ENCODE measurements at regions not wholly inside any gene's neighbourhood (a gene's known extent, or its start where the extent isn't known, plus 50 kb on each side); places are given as distances from the start of the nearest gene placed in this dataset.

DNA sequence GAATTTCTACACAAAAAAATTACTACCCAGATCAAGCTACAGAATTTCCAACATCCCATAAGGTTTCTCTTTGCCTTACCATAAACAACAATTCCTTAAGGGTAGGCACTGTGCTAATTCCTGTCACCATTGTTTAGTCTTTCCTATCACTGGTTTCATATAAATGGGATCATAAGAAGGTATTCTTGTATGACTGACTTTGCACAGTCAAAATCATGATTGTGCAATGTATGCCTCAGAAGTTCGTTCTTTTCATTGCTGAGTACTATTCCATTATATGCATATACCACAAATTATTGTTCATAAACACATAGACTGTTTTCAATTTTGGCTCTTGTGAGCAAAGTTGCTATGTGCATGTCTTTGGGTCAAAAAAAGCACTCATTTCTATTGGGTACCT, 611.6 kb upstream of the CADM1 start:
- Mint-ChIP-seq H3K36me3 (no peaks in the 10 kb centered on the region), H3K4me3 (no peak overlapping the region), H3K4me1 (peaks cover 22% of the 10 kb centered on the region), H3K9me3 (peaks cover 18% of the 10 kb centered on the region), H3K27ac (no peak overlapping the region), H3K27me3 (ENCODE audit: insufficient read depth, low read depth) (peaks cover 2% of the 10 kb centered on the region)
- Histone ChIP-seq H4K20me1 (ENCODE audit: low read depth) (no peaks in the 10 kb centered on the region), H3K4me3 (no peak overlapping the region), H3K27ac (no peak overlapping the region), H2AFZ (replicated peaks) (no peak overlapping the region), H3F3A (ENCODE audit: low read depth) (peaks cover 3% of the 10 kb centered on the region), H3K9me3 (ENCODE audit: low read depth) (no peaks in the 10 kb centered on the region), H3K4me2 (no peak overlapping the region), H3K9ac (no peak overlapping the region), H3K4me1 (peaks cover 12% of the 10 kb centered on the region), H3K79me2 (ENCODE audit: low read depth) (no peaks in the 10 kb centered on the region), H3K36me3 (no peaks in the 10 kb centered on the region), H3K27me3 (no peaks in the 10 kb centered on the region)
- no peak for DNase-seq (ENCODE audit: low spot score)
- no peak for TF ChIP-seq EZH2 (IDR thresholded peaks at IDR 0.05)
- TF ChIP-seq EZH2phosphoT487 (IDR thresholded peaks at IDR 0.05) = no peak
- TF ChIP-seq CTCF (IDR thresholded peaks at IDR 0.05) = no peak

DNA sequence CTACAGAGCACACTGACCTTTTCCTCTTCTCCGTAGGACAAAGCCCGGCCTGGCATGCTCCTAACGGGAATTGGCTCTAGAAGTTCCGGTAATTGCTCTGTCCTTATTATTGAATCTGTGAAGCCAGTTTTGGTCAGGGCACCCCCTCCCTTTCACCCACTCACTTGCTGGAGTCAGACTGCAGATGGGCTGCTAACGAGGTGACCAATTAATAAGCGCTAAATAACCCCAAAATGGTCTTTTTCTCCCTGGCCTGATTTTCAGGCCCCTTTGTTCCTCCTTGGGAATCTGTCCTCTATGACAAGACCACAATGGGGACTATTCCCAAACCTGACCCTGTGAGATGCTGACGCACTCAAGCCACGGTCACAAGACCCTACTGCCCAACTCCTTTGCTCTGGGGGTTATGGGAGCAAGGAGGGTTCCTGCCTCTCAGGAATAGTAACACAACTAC, 610.0 kb upstream of the CADM1 start:
- Histone ChIP-seq H3K4me3 (no peak overlapping the region), H3K79me2 (ENCODE audit: low read depth) (no peaks in the 10 kb centered on the region), H3K9me3 (ENCODE audit: low read depth) (no peaks in the 10 kb centered on the region), H3K36me3 (no peaks in the 10 kb centered on the region), H3K9ac (no peak overlapping the region), H2AFZ (replicated peaks) (no peak overlapping the region), H3K27me3 (peaks cover under 1% of the 10 kb centered on the region), H3K4me1 (peaks cover 12% of the 10 kb centered on the region), H3K4me2 (no peak overlapping the region), H3K27ac (no peak overlapping the region), H4K20me1 (ENCODE audit: low read depth) (no peaks in the 10 kb centered on the region), H3F3A (ENCODE audit: low read depth) (peaks cover 3% of the 10 kb centered on the region)
- no peaks in the 10 kb centered on the region for H3K36me3 Mint-ChIP-seq
- H3K4me1 Mint-ChIP-seq = peaks cover 22% of the 10 kb centered on the region
- H3K4me3 Mint-ChIP-seq = no peak overlapping the region
- peaks cover 4% of the 10 kb centered on the region for H3K27me3 Mint-ChIP-seq (ENCODE audit: insufficient read depth, low read depth)
- TF ChIP-seq EZH2 (IDR thresholded peaks at IDR 0.05) (no peak), EZH2phosphoT487 (IDR thresholded peaks at IDR 0.05) (no peak), CTCF (IDR thresholded peaks at IDR 0.05) (no peak)
- H3K9me3 Mint-ChIP-seq = peaks cover 18% of the 10 kb centered on the region
- DNase-seq (ENCODE audit: low spot score) = peak; percentile 31
- H3K27ac Mint-ChIP-seq = no peak overlapping the region

DNA sequence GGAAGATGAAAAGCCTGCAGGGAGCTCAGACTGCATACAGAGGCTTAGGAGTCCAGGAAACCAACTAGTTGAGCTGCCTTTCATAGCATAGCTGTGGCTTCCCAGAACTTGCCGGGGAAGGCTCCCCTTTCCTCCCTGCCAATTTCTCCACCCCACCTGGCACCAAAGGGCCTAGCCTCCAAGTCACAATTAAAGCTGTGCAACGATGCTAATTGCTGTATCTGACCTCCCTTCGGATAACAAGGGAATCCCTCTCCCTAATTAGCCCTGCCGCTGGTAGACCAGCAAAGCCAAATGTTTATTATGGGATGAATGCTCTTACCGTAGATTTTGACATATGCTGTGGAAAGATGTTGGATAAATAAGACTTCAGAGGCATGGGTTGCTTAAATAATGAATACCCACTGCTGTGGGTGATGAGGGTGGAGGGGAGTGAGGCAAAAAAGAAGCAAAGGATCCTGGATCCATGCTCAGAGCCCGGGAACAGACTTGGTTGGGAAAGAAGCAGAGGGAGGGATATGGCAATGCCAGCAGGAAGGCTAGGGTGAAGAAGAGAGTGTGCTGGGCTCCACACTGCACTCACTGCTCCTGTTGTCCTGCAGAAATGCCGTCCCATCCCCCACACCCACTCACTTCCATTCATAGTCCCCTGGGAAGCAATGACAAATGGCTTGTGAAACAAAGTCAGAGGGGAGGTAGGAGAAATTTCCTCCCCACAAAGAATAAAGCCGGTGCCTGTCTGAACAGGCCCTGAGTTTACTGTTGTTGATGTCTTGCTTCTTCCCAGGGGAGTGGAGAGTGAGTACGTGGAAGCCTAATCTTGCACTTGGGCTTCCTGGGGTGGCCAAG, 608.1 kb upstream of the CADM1 start:
- no peaks in the 10 kb centered on the region for H3K9me3 ChIP-seq (ENCODE audit: low read depth)
- no peaks in the 10 kb centered on the region for H3K79me2 ChIP-seq (ENCODE audit: low read depth)
- peaks cover 13% of the 10 kb centered on the region for H3K9me3 Mint-ChIP-seq
- no peak overlapping the region for H3K4me3 Mint-ChIP-seq
- H2AFZ ChIP-seq (replicated peaks) = no peak overlapping the region
- no peak overlapping the region for H3K4me3 ChIP-seq
- peaks cover 12% of the 10 kb centered on the region for H3K4me1 ChIP-seq
- H3F3A ChIP-seq (ENCODE audit: low read depth) = peaks cover 3% of the 10 kb centered on the region
- no peak for DNase-seq (ENCODE audit: low spot score)
- H3K36me3 Mint-ChIP-seq = no peaks in the 10 kb centered on the region
- H3K27me3 ChIP-seq = peaks cover 20% of the 10 kb centered on the region
- H3K27ac ChIP-seq = no peak overlapping the region
- H3K4me2 ChIP-seq = no peak overlapping the region
- TF ChIP-seq EZH2phosphoT487 (IDR thresholded peaks at IDR 0.05) = no peak
- TF ChIP-seq EZH2 (IDR thresholded peaks at IDR 0.05) = no peak
- TF ChIP-seq CTCF (IDR thresholded peaks at IDR 0.05) = no peak
- H3K4me1 Mint-ChIP-seq = peaks cover 22% of the 10 kb centered on the region
- H4K20me1 ChIP-seq (ENCODE audit: low read depth) = no peaks in the 10 kb centered on the region
- H3K27me3 Mint-ChIP-seq (ENCODE audit: insufficient read depth, low read depth) = peaks cover 7% of the 10 kb centered on the region
- H3K36me3 ChIP-seq = no peaks in the 10 kb centered on the region
- H3K27ac Mint-ChIP-seq = no peak overlapping the region
- no peak overlapping the region for H3K9ac ChIP-seq
